ENCODE measurements at regions not wholly inside any gene's neighbourhood (a gene's known extent, or its start where the extent isn't known, plus 50 kb on each side); places are given as distances from the start of the nearest gene placed in this dataset.
"Not testable (repeated sequence)": the region's sequence is repeated elsewhere in the genome, so short reads cannot be mapped to it uniquely, and the experiment has no call there.

DNA sequence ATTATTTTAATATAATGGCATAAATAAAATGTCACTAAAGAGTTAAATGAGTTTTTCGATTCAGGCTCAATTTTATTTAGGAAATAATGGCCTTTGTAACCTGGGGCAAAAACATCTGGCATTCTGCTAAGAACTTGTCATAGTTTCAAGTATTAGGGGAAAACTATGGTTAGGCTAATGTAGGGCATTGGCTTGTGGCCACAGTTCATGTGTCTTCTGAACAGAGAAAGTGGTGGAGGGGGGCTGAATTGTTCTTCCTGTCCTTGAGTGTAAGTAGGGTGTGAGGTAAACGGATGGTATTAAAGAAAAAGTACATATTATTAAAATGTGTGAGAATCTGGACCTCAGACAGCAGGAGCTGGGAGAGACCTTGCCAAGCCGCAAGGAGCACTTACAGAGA is 69.1 kb upstream of the KLF14 start:
- H3K27me3 ChIP-seq, result no peaks in the 10 kb centered on the region
- no peaks in the 10 kb centered on the region for H3K4me1 ChIP-seq
- no peaks in the 10 kb centered on the region for H3K36me3 ChIP-seq
- intact Hi-C loops (cut with DNase I), result no loop called here
- H3K27ac ChIP-seq, result no peak overlapping the region
- ATAC-seq (no peak), DNase-seq (no peak)
- TF ChIP-seq, protein P1, sequence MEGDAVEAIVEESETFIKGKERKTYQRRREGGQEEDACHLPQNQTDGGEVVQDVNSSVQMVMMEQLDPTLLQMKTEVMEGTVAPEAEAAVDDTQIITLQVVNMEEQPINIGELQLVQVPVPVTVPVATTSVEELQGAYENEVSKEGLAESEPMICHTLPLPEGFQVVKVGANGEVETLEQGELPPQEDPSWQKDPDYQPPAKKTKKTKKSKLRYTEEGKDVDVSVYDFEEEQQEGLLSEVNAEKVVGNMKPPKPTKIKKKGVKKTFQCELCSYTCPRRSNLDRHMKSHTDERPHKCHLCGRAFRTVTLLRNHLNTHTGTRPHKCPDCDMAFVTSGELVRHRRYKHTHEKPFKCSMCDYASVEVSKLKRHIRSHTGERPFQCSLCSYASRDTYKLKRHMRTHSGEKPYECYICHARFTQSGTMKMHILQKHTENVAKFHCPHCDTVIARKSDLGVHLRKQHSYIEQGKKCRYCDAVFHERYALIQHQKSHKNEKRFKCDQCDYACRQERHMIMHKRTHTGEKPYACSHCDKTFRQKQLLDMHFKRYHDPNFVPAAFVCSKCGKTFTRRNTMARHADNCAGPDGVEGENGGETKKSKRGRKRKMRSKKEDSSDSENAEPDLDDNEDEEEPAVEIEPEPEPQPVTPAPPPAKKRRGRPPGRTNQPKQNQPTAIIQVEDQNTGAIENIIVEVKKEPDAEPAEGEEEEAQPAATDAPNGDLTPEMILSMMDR (IDR thresholded peaks at IDR 0.05), result no peak
- TF ChIP-seq POLR2A (IDR thresholded peaks at IDR 0.05), result no peak
- 52% methylated on average over 3 of the region's 3 CpGs for WGBS (ENCODE audit: insufficient coverage, low coverage, low lambda C conversion rate, missing lambda C conversion rate)
- H3K9me3 ChIP-seq, result no peaks in the 10 kb centered on the region
- H3K4me3 ChIP-seq, result no peak overlapping the region

DNA sequence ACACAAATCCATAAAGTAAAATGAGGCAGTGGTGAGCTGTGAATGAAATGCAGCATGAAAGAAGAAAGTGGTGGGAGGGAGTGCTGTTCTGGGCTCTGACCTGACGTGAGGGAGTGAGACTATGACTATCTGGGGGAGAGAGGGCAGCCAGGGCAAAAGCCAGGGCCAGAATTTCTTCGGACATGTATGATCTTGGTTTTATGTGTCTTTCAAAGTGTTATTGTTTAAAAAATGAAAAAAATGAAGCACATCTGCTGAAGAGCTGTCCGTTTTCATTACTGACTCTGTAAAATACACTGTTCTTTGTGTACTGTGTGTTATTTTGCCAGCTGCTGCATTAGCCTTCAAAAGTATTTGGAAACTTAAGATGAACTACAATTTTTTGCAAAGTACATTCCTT is 70.2 kb upstream of the KLF14 start:
- no peak overlapping the region for H3K4me3 ChIP-seq
- H3K27ac ChIP-seq, result no peak overlapping the region
- intact Hi-C loops (cut with DNase I), result no loop called here
- no peaks in the 10 kb centered on the region for H3K27me3 ChIP-seq
- ATAC-seq (no peak), DNase-seq (no peak)
- no peaks in the 10 kb centered on the region for H3K9me3 ChIP-seq
- TF ChIP-seq, protein P1 (IDR thresholded peaks at IDR 0.05), result no peak
- no peak for TF ChIP-seq POLR2A (IDR thresholded peaks at IDR 0.05)
- H3K4me1 ChIP-seq, result no peaks in the 10 kb centered on the region
- no peaks in the 10 kb centered on the region for H3K36me3 ChIP-seq
- WGBS (ENCODE audit: insufficient coverage, low coverage, low lambda C conversion rate, missing lambda C conversion rate), result 47% methylated on average over 3 of the region's 3 CpGs

DNA sequence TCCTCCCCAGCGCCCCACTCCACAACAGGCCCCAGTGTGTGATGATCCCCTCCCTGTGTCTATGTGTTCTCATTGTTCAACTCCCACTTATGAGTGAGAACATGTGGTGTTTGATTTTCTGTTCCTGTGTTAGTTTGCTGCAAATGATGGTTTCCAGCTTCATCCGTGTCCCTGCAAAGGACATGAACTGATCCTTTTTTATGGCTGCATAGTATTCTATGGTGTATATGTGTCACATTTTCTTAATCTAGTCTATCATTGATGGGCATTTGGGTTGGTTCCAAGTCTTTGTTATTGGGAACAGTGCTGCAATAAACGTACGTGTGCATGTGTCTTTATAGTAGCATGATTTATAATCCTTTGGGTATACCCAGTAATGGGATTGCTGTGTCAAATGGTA is 78.8 kb upstream of the KLF14 start:
- H3K27ac ChIP-seq; H3K36me3 ChIP-seq; ATAC-seq; DNase-seq; H3K27me3 ChIP-seq; H3K4me1 ChIP-seq; intact Hi-C loops (cut with DNase I); H3K9me3 ChIP-seq; H3K4me3 ChIP-seq: not testable (repeated sequence)
- 87% methylated on average over 3 of the region's 4 CpGs for WGBS (ENCODE audit: insufficient coverage, low coverage, low lambda C conversion rate, missing lambda C conversion rate)

DNA sequence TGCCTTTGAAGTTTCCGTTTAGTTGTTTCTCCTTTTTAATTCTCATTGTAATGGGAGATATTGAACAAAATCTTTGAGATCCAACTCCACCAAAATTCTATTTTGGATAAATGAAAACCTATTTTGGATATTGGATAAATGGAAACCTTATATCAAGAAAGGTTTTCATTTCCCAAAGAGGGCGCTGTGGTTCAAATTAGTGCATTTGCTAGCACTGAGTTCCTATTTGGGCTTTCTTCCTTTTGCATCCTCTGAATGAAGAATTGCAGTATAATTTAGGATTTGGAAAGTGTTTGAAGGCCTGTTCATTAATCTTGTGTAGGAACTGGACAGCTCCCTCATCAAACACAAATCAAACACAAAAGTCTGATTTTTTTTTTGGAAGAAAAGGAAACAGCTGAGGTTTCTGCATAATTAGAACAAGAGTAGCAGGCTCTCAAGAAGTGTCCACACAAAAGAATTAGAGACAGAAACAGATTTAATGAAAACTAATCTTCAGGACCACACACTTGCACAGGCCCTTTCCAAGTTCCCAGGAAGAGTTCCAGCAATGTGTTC is 80.8 kb upstream of the KLF14 start:
- no peak for ATAC-seq
- no peaks in the 10 kb centered on the region for H3K27me3 ChIP-seq
- 41% methylated on average over 2 of the region's 2 CpGs for WGBS (ENCODE audit: insufficient coverage, low coverage, low lambda C conversion rate, missing lambda C conversion rate)

DNA sequence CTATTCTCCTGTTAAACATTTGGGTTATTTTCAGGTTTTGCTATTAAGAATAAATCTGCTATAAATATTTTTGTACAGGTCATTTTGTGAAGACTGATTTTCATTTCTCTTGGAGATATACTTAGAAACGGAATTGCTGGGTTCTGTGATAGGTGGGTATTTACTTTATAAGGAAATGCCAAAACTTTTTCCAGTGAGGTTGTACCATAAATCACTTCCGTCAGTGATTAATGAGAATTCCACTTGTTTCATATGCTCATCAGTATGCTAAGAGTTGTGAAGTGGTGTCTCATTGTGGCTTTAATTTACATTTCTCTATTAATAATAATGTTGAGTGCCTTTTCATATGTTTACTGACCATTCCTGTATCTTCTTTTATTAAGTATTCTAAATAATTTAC is 84.0 kb upstream of the KLF14 start:
- no peaks in the 10 kb centered on the region for H3K27me3 ChIP-seq
- no peaks in the 10 kb centered on the region for H3K9me3 ChIP-seq
- intact Hi-C loops (cut with DNase I), result no loop called here
- no peak for TF ChIP-seq POLR2A (IDR thresholded peaks at IDR 0.05)
- TF ChIP-seq, protein P1 (IDR thresholded peaks at IDR 0.05), result no peak
- no peak for DNase-seq
- no peak overlapping the region for H3K27ac ChIP-seq
- WGBS (ENCODE audit: insufficient coverage, low coverage, low lambda C conversion rate, missing lambda C conversion rate), result 74% methylated on average over 2 of the region's 2 CpGs
- no peak for ATAC-seq
- no peak overlapping the region for H3K4me3 ChIP-seq
- H3K36me3 ChIP-seq, result no peaks in the 10 kb centered on the region
- no peaks in the 10 kb centered on the region for H3K4me1 ChIP-seq

More for the DNA sequence above, 80.8 kb upstream of the KLF14 start:
- Histone ChIP-seq H3K27ac (no peak overlapping the region), H3K36me3 (no peaks in the 10 kb centered on the region), H3K9me3 (no peaks in the 10 kb centered on the region), H3K4me1 (no peaks in the 10 kb centered on the region), H3K4me3 (no peak overlapping the region)
- DNase-seq, result no peak
- no peak for TF ChIP-seq POLR2A (IDR thresholded peaks at IDR 0.05)
- TF ChIP-seq, protein P1 (IDR thresholded peaks at IDR 0.05), result peak in 2 of 4 donors; percentile 16 to 25
- intact Hi-C loops (cut with DNase I), result no loop called here
